Progenitor cell of endocrine pancreas (in vitro differentiated cells): ENCODE measurements at regions not wholly inside any gene's neighbourhood (a gene's known extent, or its start where the extent isn't known, plus 50 kb on each side); places are given as distances from the start of the nearest gene placed in this dataset.

Experiments
- DNase-seq: peaks from one replicate; pipeline ENCODE4 v3.0.0; 2021; ENCODE audit warnings: low spot score; ENCODE audit not compliant: unreplicated experiment
- H3K27ac Mint-ChIP-seq: 2 replicates; pipeline ENCODE4 v1.8.0; 2021; ENCODE audit warnings: mild to moderate bottlenecking, moderate library complexity, mixed read lengths
- H3K27me3 Mint-ChIP-seq: 2 replicates; pipeline ENCODE4 v1.8.0; 2021; ENCODE audit warnings: mixed read lengths
- H3K36me3 Mint-ChIP-seq: 2 replicates; pipeline ENCODE4 v1.8.0; 2022; ENCODE audit warnings: mixed read lengths; ENCODE audit not compliant: insufficient read depth
- H3K4me1 Mint-ChIP-seq: 2 replicates; pipeline ENCODE4 v1.8.0; 2021; ENCODE audit warnings: low read depth, mixed read lengths
- H3K4me3 Mint-ChIP-seq: 2 replicates; pipeline ENCODE4 v1.8.0; 2021; ENCODE audit warnings: low read depth, mild to moderate bottlenecking, moderate library complexity, mixed read lengths
- H3K9me3 Mint-ChIP-seq: 2 replicates; pipeline ENCODE4 v1.8.0; 2021; ENCODE audit warnings: low read depth, mixed read lengths
- CTCF ChIP-seq: fragments of 200-600 bp; sonication (generic); IDR thresholded peaks from one replicate; pipeline ENCODE4 v1.5.0; 2021; ENCODE audit warnings: antibody characterized with exemption, mild to moderate bottlenecking; ENCODE audit not compliant: unreplicated experiment

GRCh38 chr6:19905584-19905983, 68.4 kb downstream of the ID4 start:
- Mint-ChIP-seq H3K36me3 (no peaks in the 10 kb centered on the region), H3K4me3 (no peak overlapping the region), H3K27ac (no peak overlapping the region), H3K9me3 (no peaks in the 10 kb centered on the region), H3K27me3 (no peaks in the 10 kb centered on the region), H3K4me1 (no peaks in the 10 kb centered on the region)
- TF ChIP-seq CTCF, result no peak
- DNase-seq, result no peak

GRCh38 chr6:19906171-19906570, 69.0 kb downstream of the ID4 start:
- H3K4me1 Mint-ChIP-seq, result no peaks in the 10 kb centered on the region
- H3K27ac Mint-ChIP-seq, result no peak overlapping the region
- DNase-seq, result no peak
- H3K9me3 Mint-ChIP-seq, result no peaks in the 10 kb centered on the region
- no peaks in the 10 kb centered on the region for H3K36me3 Mint-ChIP-seq
- no peak overlapping the region for H3K4me3 Mint-ChIP-seq
- no peaks in the 10 kb centered on the region for H3K27me3 Mint-ChIP-seq
- no peak for TF ChIP-seq CTCF

- Mint-ChIP-seq H3K27me3 (no peaks in the 10 kb centered on the region), H3K27ac (no peak overlapping the region), H3K4me1 (no peaks in the 10 kb centered on the region), H3K4me3 (no peak overlapping the region), H3K36me3 (peaks cover 1% of the 10 kb centered on the region), H3K9me3 (peaks cover 19% of the 10 kb centered on the region)
- DNase-seq, result no peak
- no peak for TF ChIP-seq CTCF
Observed at GRCh38 chr6:19911223-19911622, 74.1 kb downstream of the ID4 start.

- H3K27me3 Mint-ChIP-seq, result no peaks in the 10 kb centered on the region
- peaks cover 1% of the 10 kb centered on the region for H3K36me3 Mint-ChIP-seq
- H3K27ac Mint-ChIP-seq, result no peak overlapping the region
- no peak overlapping the region for H3K4me3 Mint-ChIP-seq
- peaks cover 47% of the 10 kb centered on the region for H3K9me3 Mint-ChIP-seq
- no peak for TF ChIP-seq CTCF
- DNase-seq, result no peak
- no peaks in the 10 kb centered on the region for H3K4me1 Mint-ChIP-seq
Observed at GRCh38 chr6:19918436-19918835, 81.3 kb downstream of the ID4 start.

- Mint-ChIP-seq H3K27me3 (no peaks in the 10 kb centered on the region), H3K4me3 (no peak overlapping the region), H3K9me3 (peaks cover 22% of the 10 kb centered on the region), H3K4me1 (peaks cover 2% of the 10 kb centered on the region), H3K36me3 (no peaks in the 10 kb centered on the region), H3K27ac (no peak overlapping the region)
- no peak for TF ChIP-seq CTCF
- DNase-seq, result no peak
Observed at GRCh38 chr6:19921786-19922185, 84.6 kb downstream of the ID4 start.
